GM23248 (cell line): ENCODE measurements at regions not wholly inside any gene's neighbourhood (a gene's known extent, or its start where the extent isn't known, plus 50 kb on each side); places are given as distances from the start of the nearest gene placed in this dataset.

Experiments used
- DNase-seq: peaks from one replicate; pipeline ENCODE4 v3.0.0-alpha.2; 2015
- H2AFZ ChIP-seq: fragments of 200-600 bp; sonication (generic); 2 replicates; pipeline ENCODE4 v1.6.1; 2016; ENCODE audit warnings: antibody characterized with exemption
- H3F3A ChIP-seq: fragments of 200-600 bp; sonication (generic); 2 replicates; pipeline ENCODE4 v1.6.1; 2016; ENCODE audit warnings: mild to moderate bottlenecking, antibody characterized with exemption, mixed run types; ENCODE audit not compliant: insufficient read depth
- H3K27ac ChIP-seq: fragments of 200-600 bp; sonication (generic); 2 replicates; pipeline ENCODE4 v1.5.1; 2016; ENCODE audit warnings: mild to moderate bottlenecking
- H3K27me3 ChIP-seq: fragments of 200-600 bp; sonication (generic); replicated peaks from 2 replicates; pipeline ENCODE4 v1.6.1; 2016; ENCODE audit warnings: mild to moderate bottlenecking; ENCODE audit not compliant: insufficient read depth
- H3K36me3 ChIP-seq: fragments of 200-600 bp; sonication (generic); 2 replicates; pipeline ENCODE4 v1.6.1; 2016; ENCODE audit warnings: low read depth, mild to moderate bottlenecking
- H3K4me1 ChIP-seq: fragments of 200-600 bp; sonication (generic); 2 replicates; pipeline ENCODE4 v1.6.1; 2016; ENCODE audit warnings: mild to moderate bottlenecking; ENCODE audit not compliant: insufficient read depth
- H3K4me2 ChIP-seq: fragments of 200-600 bp; sonication (generic); one replicate; pipeline ENCODE4 v1.6.1; 2016; ENCODE audit warnings: mild to moderate bottlenecking; ENCODE audit not compliant: unreplicated experiment
- H3K4me3 ChIP-seq: fragments of 200-600 bp; sonication (generic); 2 replicates; pipeline ENCODE4 v1.5.1; 2016; ENCODE audit warnings: mild to moderate bottlenecking
- H3K79me2 ChIP-seq: fragments of 200-600 bp; sonication (generic); 2 replicates; pipeline ENCODE4 v1.6.1; 2016; ENCODE audit warnings: mild to moderate bottlenecking; ENCODE audit not compliant: insufficient read depth
- H3K9ac ChIP-seq: fragments of 200-600 bp; sonication (generic); 2 replicates; pipeline ENCODE4 v1.6.1; 2016; ENCODE audit warnings: mild to moderate bottlenecking
- H3K9me2 ChIP-seq: fragments of 200-600 bp; sonication (generic); 2 replicates; pipeline ENCODE4 v1.6.1; 2016; ENCODE audit warnings: mixed run types, mild to moderate bottlenecking, moderate library complexity; ENCODE audit not compliant: insufficient read depth
- H3K9me3 ChIP-seq: fragments of 200-600 bp; sonication (generic); one replicate; pipeline ENCODE4 v1.6.1; 2017; ENCODE audit warnings: low read depth
- H4K20me1 ChIP-seq: fragments of 200-600 bp; sonication (generic); 2 replicates; pipeline ENCODE4 v1.6.0; 2016; ENCODE audit not compliant: insufficient read depth
- EZH2 ChIP-seq: fragments of 200-600 bp; sonication (generic); IDR thresholded peaks from 2 replicates; pipeline ENCODE4 v1.6.1; 2018; ENCODE audit warnings: antibody characterized with exemption, mild to moderate bottlenecking; ENCODE audit not compliant: insufficient read depth, poor library complexity, severe bottlenecking
- EZH2phosphoT487 ChIP-seq: fragments of 200-600 bp; sonication (generic); IDR thresholded peaks from 2 replicates; pipeline ENCODE4 v1.6.1; 2018; ENCODE audit warnings: antibody characterized with exemption, moderate library complexity, mild to moderate bottlenecking, low read depth; ENCODE audit not compliant: insufficient read depth
- WGBS, 2 experiments: methylation state at CpG; one replicate each; pipeline ENCODE4 v1.1.6; 2015 to 2017; ENCODE audit warnings: low lambda C conversion rate in 2 of 2, low coverage in 1 of 2; ENCODE audit errors: missing lambda C conversion rate in 2 of 2; 5-methylcytosine and 5-hydroxymethylcytosine counted together
- in situ Hi-C: fragments of 300-500 bp; cut with MboI; formaldehyde crosslinking; loops from 2 replicates; pipeline ENCODE4 v1.15.0; 2020

GRCh38 chr11:80355251-80355650, 914.4 kb upstream of the TENM4 start:
- in situ Hi-C loops: no loop called here
- TF ChIP-seq EZH2: no peak
- TF ChIP-seq EZH2phosphoT487: no peak

GRCh38 chr11:80350541-80350940, 909.7 kb upstream of the TENM4 start:
- H2AFZ ChIP-seq: no peak overlapping the region

More at GRCh38 chr11:80355251-80355650, 914.4 kb upstream of the TENM4 start:
- H4K20me1 ChIP-seq: no peaks in the 10 kb centered on the region
- H3K4me1 ChIP-seq: no peaks in the 10 kb centered on the region
- no peak overlapping the region for H2AFZ ChIP-seq
- H3K36me3 ChIP-seq: no peaks in the 10 kb centered on the region
- no peak for DNase-seq
- H3K79me2 ChIP-seq: no peaks in the 10 kb centered on the region
- H3K4me3 ChIP-seq: no peak overlapping the region
- H3K9ac ChIP-seq: no peak overlapping the region
- no peaks in the 10 kb centered on the region for H3K27me3 ChIP-seq
- 0 to 2% methylated on average over 1 of the region's 1 CpG for WGBS, 2 experiments
- no peaks in the 10 kb centered on the region for H3K9me2 ChIP-seq
- no peaks in the 10 kb centered on the region for H3F3A ChIP-seq
- H3K9me3 ChIP-seq: no peaks in the 10 kb centered on the region
- no peak overlapping the region for H3K27ac ChIP-seq
- H3K4me2 ChIP-seq: no peak overlapping the region

GRCh38 chr11:80349997-80350396, 909.2 kb upstream of the TENM4 start:
- no peak for DNase-seq
- Histone ChIP-seq H3K4me3 (no peak overlapping the region), H3K9me3 (no peaks in the 10 kb centered on the region), H3K4me2 (no peak overlapping the region), H3F3A (no peaks in the 10 kb centered on the region), H3K79me2 (no peaks in the 10 kb centered on the region), H3K9ac (no peak overlapping the region), H4K20me1 (no peaks in the 10 kb centered on the region), H3K4me1 (no peaks in the 10 kb centered on the region), H3K36me3 (no peaks in the 10 kb centered on the region), H2AFZ (no peak overlapping the region), H3K9me2 (no peaks in the 10 kb centered on the region), H3K27me3 (no peaks in the 10 kb centered on the region), H3K27ac (no peak overlapping the region)
- TF ChIP-seq EZH2 (no peak), EZH2phosphoT487 (no peak)
- in situ Hi-C loops: no loop called here

More at GRCh38 chr11:80350541-80350940, 909.7 kb upstream of the TENM4 start:
- Histone ChIP-seq H3K9ac (no peak overlapping the region), H4K20me1 (no peaks in the 10 kb centered on the region), H3K79me2 (no peaks in the 10 kb centered on the region), H3K4me3 (no peak overlapping the region), H3K36me3 (no peaks in the 10 kb centered on the region), H3K9me2 (no peaks in the 10 kb centered on the region), H3K4me2 (no peak overlapping the region), H3K27me3 (no peaks in the 10 kb centered on the region), H3K4me1 (no peaks in the 10 kb centered on the region), H3F3A (no peaks in the 10 kb centered on the region), H3K9me3 (no peaks in the 10 kb centered on the region), H3K27ac (no peak overlapping the region)
- no peak for TF ChIP-seq EZH2phosphoT487
- no peak for TF ChIP-seq EZH2
- WGBS, 2 experiments: 31 to 39% methylated on average over 3 of the region's 3 CpGs
- in situ Hi-C loops: no loop called here
- no peak for DNase-seq

- H3F3A ChIP-seq: no peaks in the 10 kb centered on the region
- DNase-seq: no peak
- TF ChIP-seq EZH2phosphoT487 (no peak), EZH2 (no peak)
- no peaks in the 10 kb centered on the region for H3K36me3 ChIP-seq
- no peak overlapping the region for H3K9ac ChIP-seq
- no peaks in the 10 kb centered on the region for H3K79me2 ChIP-seq
- no peaks in the 10 kb centered on the region for H3K9me2 ChIP-seq
- no peaks in the 10 kb centered on the region for H3K4me1 ChIP-seq
- no peak overlapping the region for H3K4me2 ChIP-seq
- no peak overlapping the region for H3K4me3 ChIP-seq
- no peaks in the 10 kb centered on the region for H3K27me3 ChIP-seq
- H3K27ac ChIP-seq: no peak overlapping the region
- H4K20me1 ChIP-seq: no peaks in the 10 kb centered on the region
- WGBS, 2 experiments: 12 to 19% methylated on average over 6 of the region's 6 CpGs
- H3K9me3 ChIP-seq: no peaks in the 10 kb centered on the region
- in situ Hi-C loops: no loop called here
- H2AFZ ChIP-seq: no peak overlapping the region
Measured at GRCh38 chr11:80346353-80347059, 905.7 kb upstream of the TENM4 start.

- no peaks in the 10 kb centered on the region for H3K9me3 ChIP-seq
- no peak overlapping the region for H3K9ac ChIP-seq
- TF ChIP-seq EZH2 (no peak), EZH2phosphoT487 (no peak)
- H3K79me2 ChIP-seq: no peaks in the 10 kb centered on the region
- no peak overlapping the region for H2AFZ ChIP-seq
- H3K4me1 ChIP-seq: no peaks in the 10 kb centered on the region
- H3K4me3 ChIP-seq: no peak overlapping the region
- H3K4me2 ChIP-seq: no peak overlapping the region
- H3K36me3 ChIP-seq: no peaks in the 10 kb centered on the region
- no peak for DNase-seq
- no peak overlapping the region for H3K27ac ChIP-seq
- no peaks in the 10 kb centered on the region for H3K27me3 ChIP-seq
- in situ Hi-C loops: no loop called here
- no peaks in the 10 kb centered on the region for H4K20me1 ChIP-seq
- H3K9me2 ChIP-seq: no peaks in the 10 kb centered on the region
- H3F3A ChIP-seq: no peaks in the 10 kb centered on the region
Measured at GRCh38 chr11:80343436-80343835, 902.6 kb upstream of the TENM4 start.
